ENCODE measurements at regions not wholly inside any gene's neighbourhood (a gene's known extent, or its start where the extent isn't known, plus 50 kb on each side); places are given as distances from the start of the nearest gene placed in this dataset.

DNA sequence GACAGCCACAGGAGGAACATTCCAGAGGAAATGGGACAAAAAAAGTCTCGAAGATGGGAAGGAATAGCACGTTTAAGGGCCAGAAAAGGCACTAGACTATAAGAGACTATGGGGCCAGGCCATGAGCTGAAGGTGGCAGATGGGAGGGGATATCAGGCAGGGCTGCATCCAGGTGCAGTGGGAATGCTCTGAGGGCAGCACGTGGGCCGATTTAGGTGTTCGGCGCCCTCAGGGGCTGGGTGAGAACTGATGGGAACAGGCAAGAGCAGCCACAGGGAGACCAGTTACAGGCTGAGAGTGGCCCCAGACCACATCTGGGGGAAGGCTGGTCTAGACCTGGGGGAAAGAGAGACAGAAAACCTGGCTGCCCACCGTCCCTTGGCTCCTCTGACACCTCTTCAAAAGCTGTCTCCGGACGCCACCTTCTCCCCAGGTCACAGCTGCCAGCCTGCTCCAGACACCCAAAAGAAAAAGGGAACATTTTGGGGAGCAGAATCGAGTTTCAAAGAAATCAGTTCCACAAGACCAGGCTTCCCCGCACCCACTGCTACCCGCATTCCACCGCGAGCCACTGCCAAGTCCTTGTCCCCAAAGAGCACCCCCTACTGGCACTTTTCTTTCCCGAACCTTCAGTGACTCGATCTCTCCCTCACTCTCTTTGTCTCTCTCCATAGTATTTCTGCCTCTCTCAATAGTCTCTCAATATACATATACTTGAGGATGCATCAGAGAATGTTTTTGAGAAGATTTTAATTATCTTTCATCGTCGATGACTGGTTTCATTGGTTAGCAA is 190.1 kb upstream of the AGAP1 start:
- Mint-ChIP-seq H3K36me3 (ENCODE audit: insufficient read depth, unreplicated experiment) (peaks cover 6% of the 10 kb centered on the region), H3K27ac (ENCODE audit: unreplicated experiment) (no peak overlapping the region), H3K9me3 (ENCODE audit: unreplicated experiment) (no peaks in the 10 kb centered on the region), H3K4me1 (ENCODE audit: low read depth, unreplicated experiment) (no peaks in the 10 kb centered on the region), H3K4me3 (ENCODE audit: unreplicated experiment) (no peak overlapping the region), H3K27me3 (ENCODE audit: insufficient read depth, unreplicated experiment) (peaks cover 2% of the 10 kb centered on the region)
- TF ChIP-seq, protein P1, sequence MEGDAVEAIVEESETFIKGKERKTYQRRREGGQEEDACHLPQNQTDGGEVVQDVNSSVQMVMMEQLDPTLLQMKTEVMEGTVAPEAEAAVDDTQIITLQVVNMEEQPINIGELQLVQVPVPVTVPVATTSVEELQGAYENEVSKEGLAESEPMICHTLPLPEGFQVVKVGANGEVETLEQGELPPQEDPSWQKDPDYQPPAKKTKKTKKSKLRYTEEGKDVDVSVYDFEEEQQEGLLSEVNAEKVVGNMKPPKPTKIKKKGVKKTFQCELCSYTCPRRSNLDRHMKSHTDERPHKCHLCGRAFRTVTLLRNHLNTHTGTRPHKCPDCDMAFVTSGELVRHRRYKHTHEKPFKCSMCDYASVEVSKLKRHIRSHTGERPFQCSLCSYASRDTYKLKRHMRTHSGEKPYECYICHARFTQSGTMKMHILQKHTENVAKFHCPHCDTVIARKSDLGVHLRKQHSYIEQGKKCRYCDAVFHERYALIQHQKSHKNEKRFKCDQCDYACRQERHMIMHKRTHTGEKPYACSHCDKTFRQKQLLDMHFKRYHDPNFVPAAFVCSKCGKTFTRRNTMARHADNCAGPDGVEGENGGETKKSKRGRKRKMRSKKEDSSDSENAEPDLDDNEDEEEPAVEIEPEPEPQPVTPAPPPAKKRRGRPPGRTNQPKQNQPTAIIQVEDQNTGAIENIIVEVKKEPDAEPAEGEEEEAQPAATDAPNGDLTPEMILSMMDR (IDR thresholded peaks at IDR 0.05; ENCODE audit: insufficient read depth in 1 of 2, low read depth in 1 of 2, low read length in 1 of 2, severe bottlenecking in 1 of 2, unreplicated experiment in 1 of 2): no peak
- CTCF ChIA-PET: no interaction called here
- intact Hi-C loops (cut with micrococcal nuclease; ENCODE audit: unreplicated experiment): no loop called here
- DNase-seq: no peak
- Histone ChIP-seq H3K4me3 (ENCODE audit: low read depth, low read length) (no peak overlapping the region), H3K9me3 (no peaks in the 10 kb centered on the region), H3K4me1 (no peaks in the 10 kb centered on the region), H3K27me3 (replicated peaks; ENCODE audit: control insufficient read depth, insufficient read depth, low read length) (no peaks in the 10 kb centered on the region), H3K36me3 (ENCODE audit: control insufficient read depth, insufficient read depth, low read length) (no peaks in the 10 kb centered on the region)
- POLR2A ChIA-PET: no interaction called here
- BruUV-seq (replicated peaks): no TSS peak

DNA sequence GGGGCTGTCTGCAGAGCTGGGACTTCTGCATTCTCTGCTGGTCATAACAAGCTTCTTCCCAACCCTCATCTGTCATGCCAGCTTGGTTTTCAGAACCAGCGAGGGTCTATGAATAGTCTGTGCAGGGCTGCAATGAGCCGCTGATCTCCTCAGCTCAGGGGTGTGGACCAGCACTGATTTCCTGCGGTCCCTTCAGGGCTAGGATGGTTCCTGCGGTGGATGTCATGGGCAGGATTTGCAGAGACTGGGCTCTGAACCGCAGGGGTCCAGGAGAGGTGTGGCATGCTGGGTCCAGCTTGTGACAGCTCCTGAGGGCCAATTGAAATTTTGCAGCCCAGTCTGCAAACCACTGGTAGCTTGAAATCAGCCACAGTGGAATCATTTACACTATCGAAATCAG is 188.2 kb upstream of the AGAP1 start:
- Mint-ChIP-seq H3K4me1 (ENCODE audit: low read depth, unreplicated experiment) (no peaks in the 10 kb centered on the region), H3K4me3 (ENCODE audit: unreplicated experiment) (no peak overlapping the region), H3K9me3 (ENCODE audit: unreplicated experiment) (no peaks in the 10 kb centered on the region), H3K27me3 (ENCODE audit: insufficient read depth, unreplicated experiment) (peaks cover 2% of the 10 kb centered on the region), H3K36me3 (ENCODE audit: insufficient read depth, unreplicated experiment) (peaks cover 6% of the 10 kb centered on the region), H3K27ac (ENCODE audit: unreplicated experiment) (no peak overlapping the region)
- Histone ChIP-seq H3K9me3 (no peaks in the 10 kb centered on the region), H3K4me3 (ENCODE audit: low read depth, low read length) (no peak overlapping the region), H3K36me3 (ENCODE audit: control insufficient read depth, insufficient read depth, low read length) (no peaks in the 10 kb centered on the region), H3K4me1 (no peaks in the 10 kb centered on the region), H3K27me3 (replicated peaks; ENCODE audit: control insufficient read depth, insufficient read depth, low read length) (no peaks in the 10 kb centered on the region)
- ChIA-PET CTCF (no interaction called here), POLR2A (no interaction called here)
- intact Hi-C loops (cut with micrococcal nuclease; ENCODE audit: unreplicated experiment): no loop called here
- no TSS peak for BruUV-seq (replicated peaks)
- TF ChIP-seq, protein P1 (IDR thresholded peaks at IDR 0.05; ENCODE audit: insufficient read depth in 1 of 2, low read depth in 1 of 2, low read length in 1 of 2, severe bottlenecking in 1 of 2, unreplicated experiment in 1 of 2): no peak
- no peak for DNase-seq

DNA sequence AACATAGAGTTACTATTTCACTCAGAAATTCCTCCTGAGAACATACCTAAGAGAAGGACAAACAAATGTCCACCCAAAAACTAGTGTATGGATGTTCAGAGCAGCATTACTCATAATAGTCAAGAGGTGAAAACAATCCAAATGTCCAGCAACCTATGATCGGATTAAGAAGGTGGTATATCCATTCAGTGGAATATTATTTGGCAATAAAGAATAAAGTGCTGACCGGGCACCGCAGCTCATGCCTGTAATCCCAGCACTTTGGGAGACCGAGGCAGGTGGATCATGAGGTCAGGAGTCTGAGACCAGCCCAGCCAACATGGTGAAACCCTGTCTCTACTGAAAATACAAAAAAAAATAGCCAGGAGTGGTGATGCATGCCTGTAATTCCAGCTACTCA is 182.8 kb upstream of the AGAP1 start:
- no TSS peak for BruUV-seq (replicated peaks)
- POLR2A ChIA-PET: no interaction called here
- H3K9me3 ChIP-seq: no peaks in the 10 kb centered on the region
- no peaks in the 10 kb centered on the region for H3K9me3 Mint-ChIP-seq (ENCODE audit: unreplicated experiment)
- no peaks in the 10 kb centered on the region for H3K27me3 Mint-ChIP-seq (ENCODE audit: insufficient read depth, unreplicated experiment)
- no peaks in the 10 kb centered on the region for H3K4me1 ChIP-seq
- H3K4me3 Mint-ChIP-seq (ENCODE audit: unreplicated experiment): no peak overlapping the region
- no peaks in the 10 kb centered on the region for H3K4me1 Mint-ChIP-seq (ENCODE audit: low read depth, unreplicated experiment)
- H3K27me3 ChIP-seq (replicated peaks; ENCODE audit: control insufficient read depth, insufficient read depth, low read length): no peaks in the 10 kb centered on the region
- H3K36me3 ChIP-seq (ENCODE audit: control insufficient read depth, insufficient read depth, low read length): no peaks in the 10 kb centered on the region
- no peaks in the 10 kb centered on the region for H3K36me3 Mint-ChIP-seq (ENCODE audit: insufficient read depth, unreplicated experiment)
- CTCF ChIA-PET: no interaction called here
- intact Hi-C loops (cut with micrococcal nuclease; ENCODE audit: unreplicated experiment): no loop called here
- no peak overlapping the region for H3K27ac Mint-ChIP-seq (ENCODE audit: unreplicated experiment)
- no peak overlapping the region for H3K4me3 ChIP-seq (ENCODE audit: low read depth, low read length)
- DNase-seq: no peak
- TF ChIP-seq, protein P1 (IDR thresholded peaks at IDR 0.05; ENCODE audit: insufficient read depth in 1 of 2, low read depth in 1 of 2, low read length in 1 of 2, severe bottlenecking in 1 of 2, unreplicated experiment in 1 of 2): no peak
